ENCODE measurements at regions not wholly inside any gene's neighbourhood (a gene's known extent, or its start where the extent isn't known, plus 50 kb on each side); places are given as distances from the start of the nearest gene placed in this dataset.
"Not testable (repeated sequence)": the region's sequence is repeated elsewhere in the genome, so short reads cannot be mapped to it uniquely, and the experiment has no call there.

GRCh38 chr2:16927398-16927797 lies 261.8 kb upstream of the CYRIA start:
- H3K36me3 ChIP-seq (ENCODE audit: control insufficient read depth in 3 of 3, insufficient read depth in 3 of 3, low read length in 3 of 3) = no peaks in the 10 kb centered on the region
- no peaks in the 10 kb centered on the region for H3K9me3 ChIP-seq (ENCODE audit: control insufficient read depth in 3 of 3, low read length in 3 of 3)
- no peaks in the 10 kb centered on the region for H3K4me1 ChIP-seq (ENCODE audit: control insufficient read depth in 3 of 3, insufficient read depth in 3 of 3, low read length in 3 of 3)
- H3K4me3 ChIP-seq (ENCODE audit: low read length in 3 of 3) = no peak overlapping the region
- no peaks in the 10 kb centered on the region for H3K27me3 ChIP-seq (ENCODE audit: control insufficient read depth in 3 of 3, insufficient read depth in 3 of 3, low read length in 3 of 3)
- no peak overlapping the region for H3K9ac ChIP-seq (ENCODE audit: low read depth in 1 of 3, low read length in 3 of 3)
- H3K27ac ChIP-seq (ENCODE audit: low read depth, low read length) = no peak overlapping the region

DNA sequence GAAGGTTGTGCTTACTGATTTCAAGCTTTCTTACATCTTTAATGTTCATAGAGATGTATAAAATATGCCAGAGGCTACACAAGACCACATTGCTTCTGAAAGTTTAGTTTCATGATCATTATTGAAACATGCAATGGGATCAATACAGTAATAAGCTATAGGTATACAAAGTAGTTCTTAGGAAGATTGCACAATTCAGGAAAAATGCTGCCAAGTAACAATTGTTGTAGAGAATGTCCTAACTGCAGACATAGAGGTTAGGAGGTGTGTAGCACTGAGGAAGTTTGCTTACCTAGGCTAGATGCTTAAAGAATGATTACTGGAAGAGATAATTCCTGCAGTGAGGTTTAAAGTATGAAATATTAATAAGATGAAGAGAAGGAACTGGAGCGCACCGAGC lies 259.5 kb upstream of the CYRIA start:
- H3K9ac ChIP-seq (ENCODE audit: low read depth in 1 of 3, low read length in 3 of 3) = no peak overlapping the region
- H3K36me3 ChIP-seq (ENCODE audit: control insufficient read depth in 3 of 3, insufficient read depth in 3 of 3, low read length in 3 of 3) = no peaks in the 10 kb centered on the region

GRCh38 chr2:16915341-16915755 lies 249.7 kb upstream of the CYRIA start:
- H3K4me1 ChIP-seq (ENCODE audit: control insufficient read depth in 3 of 3, insufficient read depth in 3 of 3, low read length in 3 of 3); H3K9me3 ChIP-seq (ENCODE audit: control insufficient read depth in 3 of 3, low read length in 3 of 3); H3K27me3 ChIP-seq (ENCODE audit: control insufficient read depth in 3 of 3, insufficient read depth in 3 of 3, low read length in 3 of 3); H3K27ac ChIP-seq (ENCODE audit: low read depth, low read length); H3K9ac ChIP-seq (ENCODE audit: low read depth in 1 of 3, low read length in 3 of 3); H3K4me3 ChIP-seq (ENCODE audit: low read length in 3 of 3); H3K36me3 ChIP-seq (ENCODE audit: control insufficient read depth in 3 of 3, insufficient read depth in 3 of 3, low read length in 3 of 3): not testable (repeated sequence)

More for the DNA sequence above, 259.5 kb upstream of the CYRIA start:
- no peaks in the 10 kb centered on the region for H3K9me3 ChIP-seq (ENCODE audit: control insufficient read depth in 3 of 3, low read length in 3 of 3)
- H3K27ac ChIP-seq (ENCODE audit: low read depth, low read length) = no peak overlapping the region
- no peak overlapping the region for H3K4me3 ChIP-seq (ENCODE audit: low read length in 3 of 3)
- H3K27me3 ChIP-seq (ENCODE audit: control insufficient read depth in 3 of 3, insufficient read depth in 3 of 3, low read length in 3 of 3) = no peaks in the 10 kb centered on the region
- H3K4me1 ChIP-seq (ENCODE audit: control insufficient read depth in 3 of 3, insufficient read depth in 3 of 3, low read length in 3 of 3) = no peaks in the 10 kb centered on the region

- Histone ChIP-seq H3K36me3 (ENCODE audit: control insufficient read depth in 3 of 3, insufficient read depth in 3 of 3, low read length in 3 of 3) (no peaks in the 10 kb centered on the region), H3K4me3 (ENCODE audit: low read length in 3 of 3) (no peak overlapping the region), H3K27me3 (ENCODE audit: control insufficient read depth in 3 of 3, insufficient read depth in 3 of 3, low read length in 3 of 3) (no peaks in the 10 kb centered on the region), H3K27ac (ENCODE audit: low read depth, low read length) (no peak overlapping the region), H3K9me3 (ENCODE audit: control insufficient read depth in 3 of 3, low read length in 3 of 3) (peaks cover 0 to 3% (median 0%) of the 10 kb centered on the region in 3 donors), H3K9ac (ENCODE audit: low read depth in 1 of 3, low read length in 3 of 3) (no peak overlapping the region), H3K4me1 (ENCODE audit: control insufficient read depth in 3 of 3, insufficient read depth in 3 of 3, low read length in 3 of 3) (no peaks in the 10 kb centered on the region)
Observed at GRCh38 chr2:16911746-16912145, 246.1 kb upstream of the CYRIA start.

- no peak overlapping the region for H3K9ac ChIP-seq (ENCODE audit: low read depth in 1 of 3, low read length in 3 of 3)
- no peaks in the 10 kb centered on the region for H3K27me3 ChIP-seq (ENCODE audit: control insufficient read depth in 3 of 3, insufficient read depth in 3 of 3, low read length in 3 of 3)
- no peaks in the 10 kb centered on the region for H3K4me1 ChIP-seq (ENCODE audit: control insufficient read depth in 3 of 3, insufficient read depth in 3 of 3, low read length in 3 of 3)
- no peak overlapping the region for H3K27ac ChIP-seq (ENCODE audit: low read depth, low read length)
- H3K36me3 ChIP-seq (ENCODE audit: control insufficient read depth in 3 of 3, insufficient read depth in 3 of 3, low read length in 3 of 3) = no peaks in the 10 kb centered on the region
- no peak overlapping the region for H3K4me3 ChIP-seq (ENCODE audit: low read length in 3 of 3)
- H3K9me3 ChIP-seq (ENCODE audit: control insufficient read depth in 3 of 3, low read length in 3 of 3) = no peaks in the 10 kb centered on the region
Observed at GRCh38 chr2:16908656-16909055, 243.0 kb upstream of the CYRIA start.

- no peaks in the 10 kb centered on the region for H3K27me3 ChIP-seq (ENCODE audit: control insufficient read depth in 3 of 3, insufficient read depth in 3 of 3, low read length in 3 of 3)
- no peak overlapping the region for H3K27ac ChIP-seq (ENCODE audit: low read depth, low read length)
- H3K9me3 ChIP-seq (ENCODE audit: control insufficient read depth in 3 of 3, low read length in 3 of 3) = no peaks in the 10 kb centered on the region
- H3K4me3 ChIP-seq (ENCODE audit: low read length in 3 of 3) = no peak overlapping the region
- H3K36me3 ChIP-seq (ENCODE audit: control insufficient read depth in 3 of 3, insufficient read depth in 3 of 3, low read length in 3 of 3) = no peaks in the 10 kb centered on the region
- H3K4me1 ChIP-seq (ENCODE audit: control insufficient read depth in 3 of 3, insufficient read depth in 3 of 3, low read length in 3 of 3) = no peaks in the 10 kb centered on the region
- H3K9ac ChIP-seq (ENCODE audit: low read depth in 1 of 3, low read length in 3 of 3) = no peak overlapping the region
Observed at GRCh38 chr2:16907645-16908282, 242.1 kb upstream of the CYRIA start.

- not testable (repeated sequence) for H3K9ac ChIP-seq (ENCODE audit: low read depth in 1 of 3, low read length in 3 of 3); H3K4me3 ChIP-seq (ENCODE audit: low read length in 3 of 3); H3K27me3 ChIP-seq (ENCODE audit: control insufficient read depth in 3 of 3, insufficient read depth in 3 of 3, low read length in 3 of 3); H3K27ac ChIP-seq (ENCODE audit: low read depth, low read length); H3K36me3 ChIP-seq (ENCODE audit: control insufficient read depth in 3 of 3, insufficient read depth in 3 of 3, low read length in 3 of 3); H3K9me3 ChIP-seq (ENCODE audit: control insufficient read depth in 3 of 3, low read length in 3 of 3); H3K4me1 ChIP-seq (ENCODE audit: control insufficient read depth in 3 of 3, insufficient read depth in 3 of 3, low read length in 3 of 3)
Observed at GRCh38 chr2:16905325-16905724, 239.7 kb upstream of the CYRIA start.

- Histone ChIP-seq H3K9ac (ENCODE audit: low read depth in 1 of 3, low read length in 3 of 3) (no peak overlapping the region), H3K4me1 (ENCODE audit: control insufficient read depth in 3 of 3, insufficient read depth in 3 of 3, low read length in 3 of 3) (no peaks in the 10 kb centered on the region), H3K27ac (ENCODE audit: low read depth, low read length) (no peak overlapping the region), H3K27me3 (ENCODE audit: control insufficient read depth in 3 of 3, insufficient read depth in 3 of 3, low read length in 3 of 3) (no peaks in the 10 kb centered on the region), H3K36me3 (ENCODE audit: control insufficient read depth in 3 of 3, insufficient read depth in 3 of 3, low read length in 3 of 3) (no peaks in the 10 kb centered on the region), H3K4me3 (ENCODE audit: low read length in 3 of 3) (no peak overlapping the region), H3K9me3 (ENCODE audit: control insufficient read depth in 3 of 3, low read length in 3 of 3) (no peaks in the 10 kb centered on the region)
Observed at GRCh38 chr2:16900405-16901025, 234.9 kb upstream of the CYRIA start.

GRCh38 chr2:16899958-16900357 lies 234.3 kb upstream of the CYRIA start:
- no peaks in the 10 kb centered on the region for H3K4me1 ChIP-seq (ENCODE audit: control insufficient read depth in 3 of 3, insufficient read depth in 3 of 3, low read length in 3 of 3)
- no peak overlapping the region for H3K4me3 ChIP-seq (ENCODE audit: low read length in 3 of 3)

DNA sequence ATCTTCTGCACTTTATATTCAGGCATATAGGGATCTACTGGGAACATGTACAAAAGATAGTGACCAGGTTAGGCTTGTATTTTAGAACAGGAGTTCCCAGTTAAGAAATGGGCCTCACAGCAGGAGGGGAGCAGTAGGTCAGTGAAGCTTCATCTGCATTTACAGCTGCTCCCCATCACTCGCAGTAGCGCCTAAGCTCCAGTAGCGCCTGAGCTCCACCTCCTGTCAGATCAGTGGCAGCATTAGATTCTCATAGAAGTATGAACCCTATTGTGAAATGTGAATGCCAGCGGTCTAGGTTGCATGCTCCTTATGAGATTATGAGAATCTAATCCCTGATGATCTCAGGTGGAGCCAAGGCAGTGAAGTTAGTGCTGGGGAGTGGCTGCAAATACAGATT lies 224.4 kb upstream of the CYRIA start:
- Histone ChIP-seq H3K9me3 (ENCODE audit: control insufficient read depth in 3 of 3, low read length in 3 of 3) (no peaks in the 10 kb centered on the region), H3K9ac (ENCODE audit: low read depth in 1 of 3, low read length in 3 of 3) (no peak overlapping the region), H3K4me3 (ENCODE audit: low read length in 3 of 3) (no peak overlapping the region), H3K27ac (ENCODE audit: low read depth, low read length) (no peak overlapping the region), H3K4me1 (ENCODE audit: control insufficient read depth in 3 of 3, insufficient read depth in 3 of 3, low read length in 3 of 3) (no peaks in the 10 kb centered on the region), H3K36me3 (ENCODE audit: control insufficient read depth in 3 of 3, insufficient read depth in 3 of 3, low read length in 3 of 3) (no peaks in the 10 kb centered on the region), H3K27me3 (ENCODE audit: control insufficient read depth in 3 of 3, insufficient read depth in 3 of 3, low read length in 3 of 3) (no peaks in the 10 kb centered on the region)

More at GRCh38 chr2:16899958-16900357, 234.3 kb upstream of the CYRIA start:
- H3K27ac ChIP-seq (ENCODE audit: low read depth, low read length) = no peak overlapping the region
- H3K27me3 ChIP-seq (ENCODE audit: control insufficient read depth in 3 of 3, insufficient read depth in 3 of 3, low read length in 3 of 3) = no peaks in the 10 kb centered on the region
- no peaks in the 10 kb centered on the region for H3K36me3 ChIP-seq (ENCODE audit: control insufficient read depth in 3 of 3, insufficient read depth in 3 of 3, low read length in 3 of 3)
- H3K9ac ChIP-seq (ENCODE audit: low read depth in 1 of 3, low read length in 3 of 3) = no peak overlapping the region
- no peaks in the 10 kb centered on the region for H3K9me3 ChIP-seq (ENCODE audit: control insufficient read depth in 3 of 3, low read length in 3 of 3)

Data from skeletal muscle tissue (tissue), 3 donors.